Endothelial cell of umbilical vein (primary cell): ENCODE measurements at regions not wholly inside any gene's neighbourhood (a gene's known extent, or its start where the extent isn't known, plus 50 kb on each side); places are given as distances from the start of the nearest gene placed in this dataset.

Experiments used
- BruUV-seq: library from RNA; stranded (reverse); fragments of 400-500 nt; replicated peaks from 2 replicates; lab custom pipeline; 2021; lab: Mats Ljungman, UMichigan
- CTCF ChIA-PET: fragments of 300-600, 350-600 bp; sonication (Branson Sonifier 250); formaldehyde crosslinking; loops from one replicate; lab custom pipeline; 2021; ENCODE audit warnings: antibody characterized with exemption, inconsistent platforms; lab: Charles Lee
- POLR2A ChIA-PET: fragments of 300-600, 350-600 bp; sonication (Branson Sonifier 250); formaldehyde crosslinking; loops from one replicate; lab custom pipeline; 2021; ENCODE audit warnings: antibody characterized with exemption, inconsistent platforms; lab: Charles Lee
- DNase-seq: peaks from one replicate; pipeline ENCODE4 v3.0.0-alpha.2; 2011; ENCODE audit warnings: low read depth, low spot score
- FAIRE-seq: peaks from 2 replicates; lab custom pipeline; 2011; peaks lifted over from hg19 to GRCh38; lab: Jason Lieb, UNC
- H2AFZ ChIP-seq: 2 replicates; pipeline ENCODE4 v1.6.0; 2012; ENCODE audit warnings: low read depth, low read length, control low read depth, inconsistent platforms
- H3K27ac ChIP-seq: 2 replicates; pipeline ENCODE4 v1.5.1; 2011; ENCODE audit warnings: low read depth, mild to moderate bottlenecking, control low read depth, low read length, moderate library complexity; ENCODE audit not compliant: insufficient read depth
- H3K27me3 ChIP-seq, 2 experiments: 2 replicates each; pipeline versions ENCODE4 v1.6.0 to v1.6.1; 2011; ENCODE audit warnings: low read length in 2 of 2, mixed read lengths in 1 of 2; ENCODE audit not compliant: control insufficient read depth in 2 of 2, insufficient read depth in 2 of 2
- H3K36me3 ChIP-seq, 2 experiments: 2 replicates in 1 of 2; 3 replicates in 1 of 2; pipeline ENCODE4 v1.5.1; 2011; ENCODE audit warnings: low read length in 2 of 2, mild to moderate bottlenecking in 1 of 2, moderate library complexity in 1 of 2; ENCODE audit not compliant: control insufficient read depth in 2 of 2, insufficient read depth in 2 of 2; ENCODE audit errors: extremely low read depth in 1 of 2
- H3K4me1 ChIP-seq: 3 replicates; pipeline ENCODE4 v1.5.1; 2011; ENCODE audit warnings: mild to moderate bottlenecking, low read length; ENCODE audit not compliant: control insufficient read depth, insufficient read depth; ENCODE audit errors: extremely low read depth
- H3K4me2 ChIP-seq: 2 replicates; pipeline ENCODE4 v1.6.1; 2011; ENCODE audit warnings: low read length, control low read depth, mixed read lengths; ENCODE audit not compliant: insufficient read depth
- H3K4me3 ChIP-seq, 3 experiments: fragments of 200-600 bp in 1 of 3; sonication (generic), shearing (Covaris generic) in 1 of 3; replicated peaks in 1 of 3; 2 replicates each; pipeline ENCODE4 v1.5.1; 2011 to 2016; ENCODE audit warnings: control low read depth in 3 of 3, low read length in 3 of 3, mild to moderate bottlenecking in 2 of 3, inconsistent platforms in 1 of 3, low read depth in 1 of 3, moderate library complexity in 1 of 3; ENCODE audit not compliant: insufficient read depth in 1 of 3
- H3K79me2 ChIP-seq: 2 replicates; pipeline ENCODE4 v1.6.0; 2012; ENCODE audit warnings: low read length, inconsistent platforms; ENCODE audit not compliant: control insufficient read depth, insufficient read depth
- H3K9ac ChIP-seq: replicated peaks from 2 replicates; pipeline ENCODE3; 2011; ENCODE audit warnings: low read length, control low read depth; ENCODE audit not compliant: insufficient read depth; ENCODE audit errors: extremely low read depth
- H3K9me1 ChIP-seq: replicated peaks from 3 replicates; pipeline ENCODE4 v1.6.0; 2011; ENCODE audit warnings: mild to moderate bottlenecking, low read length; ENCODE audit not compliant: control insufficient read depth, insufficient read depth; ENCODE audit errors: extremely low read depth
- H3K9me3 ChIP-seq: replicated peaks from 2 replicates; pipeline ENCODE4 v1.5.1; 2012; ENCODE audit warnings: low read length, inconsistent platforms; ENCODE audit not compliant: control insufficient read depth, insufficient read depth
- H4K20me1 ChIP-seq: replicated peaks from 2 replicates; pipeline ENCODE3; 2011; ENCODE audit warnings: mild to moderate bottlenecking, low read length; ENCODE audit not compliant: control insufficient read depth, insufficient read depth; ENCODE audit errors: extremely low read depth
- EZH2 ChIP-seq: IDR thresholded peaks from 2 replicates; pipeline ENCODE4 v1.6.1; 2012; ENCODE audit warnings: borderline replicate concordance, low read depth, mild to moderate bottlenecking, moderate library complexity, low read length, inconsistent platforms; ENCODE audit not compliant: severe bottlenecking
- GATA2 ChIP-seq: IDR thresholded peaks from 2 replicates; pipeline ENCODE4 v1.7.0; 2011; ENCODE audit warnings: low read depth, mild to moderate bottlenecking, moderate library complexity, mixed read lengths, low read length; ENCODE audit not compliant: insufficient read length, insufficient read depth
- MYC ChIP-seq: IDR thresholded peaks from one replicate; pipeline ENCODE4 v1.6.1; 2011; ENCODE audit warnings: mild to moderate bottlenecking, low read depth, low read length
- POLR2A ChIP-seq: IDR thresholded peaks from 2 replicates; pipeline ENCODE4 v1.6.1; 2012; ENCODE audit warnings: low read depth, mild to moderate bottlenecking, control low read depth, low read length
- POLR2AphosphoS5 ChIP-seq: IDR thresholded peaks from 2 replicates; pipeline ENCODE4 v1.6.1; 2012; ENCODE audit warnings: low read depth, mild to moderate bottlenecking, control low read depth, low read length, moderate library complexity; ENCODE audit not compliant: insufficient read depth
- dilution Hi-C: fragments of 300-500 bp; cut with MboI; formaldehyde crosslinking; loops from one replicate; pipeline ENCODE4 v1.15.0; 2019; ENCODE audit warnings: low sequenced_read_pairs; ENCODE audit not compliant: extremely low pct_ligation_motif_present
- intact Hi-C: fragments of 100-400 bp; cut with micrococcal nuclease; formaldehyde crosslinking; loops from one replicate; pipeline ENCODE4 v1.10.0; 2022
- TF ChIP-seq, protein P1 (sequence below): IDR thresholded peaks from 2 replicates; pipeline ENCODE4 v1.6.1; 2011; ENCODE audit not compliant: insufficient read depth, insufficient read length
- TF ChIP-seq, protein P2 (sequence below), 2 donors: IDR thresholded peaks; 1 replicate in 1 of 2; 2 replicates in 1 of 2; pipeline ENCODE4 v1.5.1; 2011; ENCODE audit warnings: low read length in 2 of 2, mild to moderate bottlenecking in 2 of 2, moderate library complexity in 2 of 2, control low read depth in 1 of 2, inconsistent platforms in 1 of 2, low read depth in 1 of 2; ENCODE audit not compliant: insufficient read depth in 1 of 2; ENCODE audit errors: extremely low read depth in 1 of 2

DNA sequence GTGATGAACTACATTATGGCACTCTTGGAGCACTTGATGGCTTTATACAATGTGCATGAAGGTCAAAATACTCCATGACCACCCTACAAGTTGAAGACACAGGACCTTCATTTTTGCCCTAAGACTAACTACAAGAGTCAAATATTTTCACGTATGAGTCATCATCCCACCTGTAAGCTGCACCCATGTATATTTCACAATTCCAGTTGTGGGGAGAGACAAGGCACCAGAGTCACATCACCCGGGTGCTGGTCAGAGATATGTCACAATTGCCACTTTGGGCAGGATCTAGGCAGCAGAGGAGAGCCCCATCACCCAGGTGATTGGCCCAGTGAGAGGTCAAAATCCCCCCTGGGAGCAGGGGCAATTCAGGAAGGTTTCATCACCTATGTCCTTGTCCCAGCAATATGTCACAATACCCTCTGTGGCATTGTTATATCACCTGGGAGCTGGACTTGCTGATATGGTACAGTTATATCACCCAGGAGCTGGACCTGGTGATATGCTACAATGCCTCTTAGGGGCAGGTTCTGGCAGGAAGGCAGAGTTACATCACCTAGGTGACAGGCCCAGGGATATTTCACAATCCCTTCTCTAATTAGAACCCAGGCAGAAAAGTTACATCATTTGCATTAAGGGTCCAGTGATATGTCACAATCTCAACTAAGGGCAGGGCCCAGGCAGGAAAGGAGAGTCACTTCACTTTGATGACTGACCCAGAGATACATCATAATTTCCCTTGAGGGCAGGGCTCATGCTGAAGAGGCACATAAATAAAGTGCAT is 1839.2 kb downstream of the TP53TG3F start:
- intact Hi-C loops (no loop called here), dilution Hi-C loops (no loop called here)
- H3K36me3 ChIP-seq: no peaks in the 10 kb centered on the region
- H3K27me3 ChIP-seq: no peaks in the 10 kb centered on the region
- H3K9me1 ChIP-seq: no peaks in the 10 kb centered on the region
- ChIA-PET CTCF (no interaction called here), POLR2A (no interaction called here)
- H3K4me1 ChIP-seq: no peaks in the 10 kb centered on the region
- no peaks in the 10 kb centered on the region for H4K20me1 ChIP-seq
- H3K9ac ChIP-seq: no peak overlapping the region
- H3K79me2 ChIP-seq: no peaks in the 10 kb centered on the region
- no peak overlapping the region for H3K4me2 ChIP-seq
- DNase-seq (no peak), FAIRE-seq (no peak)
- H2AFZ ChIP-seq: no peak overlapping the region
- BruUV-seq: no TSS peak
- H3K27ac ChIP-seq: no peak overlapping the region
- no peak overlapping the region for H3K4me3 ChIP-seq
- TF ChIP-seq, protein P1, sequence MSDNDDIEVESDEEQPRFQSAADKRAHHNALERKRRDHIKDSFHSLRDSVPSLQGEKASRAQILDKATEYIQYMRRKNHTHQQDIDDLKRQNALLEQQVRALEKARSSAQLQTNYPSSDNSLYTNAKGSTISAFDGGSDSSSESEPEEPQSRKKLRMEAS: no peak
- TF ChIP-seq GATA2: no peak
- TF ChIP-seq, protein P2, sequence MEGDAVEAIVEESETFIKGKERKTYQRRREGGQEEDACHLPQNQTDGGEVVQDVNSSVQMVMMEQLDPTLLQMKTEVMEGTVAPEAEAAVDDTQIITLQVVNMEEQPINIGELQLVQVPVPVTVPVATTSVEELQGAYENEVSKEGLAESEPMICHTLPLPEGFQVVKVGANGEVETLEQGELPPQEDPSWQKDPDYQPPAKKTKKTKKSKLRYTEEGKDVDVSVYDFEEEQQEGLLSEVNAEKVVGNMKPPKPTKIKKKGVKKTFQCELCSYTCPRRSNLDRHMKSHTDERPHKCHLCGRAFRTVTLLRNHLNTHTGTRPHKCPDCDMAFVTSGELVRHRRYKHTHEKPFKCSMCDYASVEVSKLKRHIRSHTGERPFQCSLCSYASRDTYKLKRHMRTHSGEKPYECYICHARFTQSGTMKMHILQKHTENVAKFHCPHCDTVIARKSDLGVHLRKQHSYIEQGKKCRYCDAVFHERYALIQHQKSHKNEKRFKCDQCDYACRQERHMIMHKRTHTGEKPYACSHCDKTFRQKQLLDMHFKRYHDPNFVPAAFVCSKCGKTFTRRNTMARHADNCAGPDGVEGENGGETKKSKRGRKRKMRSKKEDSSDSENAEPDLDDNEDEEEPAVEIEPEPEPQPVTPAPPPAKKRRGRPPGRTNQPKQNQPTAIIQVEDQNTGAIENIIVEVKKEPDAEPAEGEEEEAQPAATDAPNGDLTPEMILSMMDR (IDR thresholded peaks at IDR 0.05; ENCODE audit: extremely low read depth in 1 of 2, insufficient read depth in 1 of 2, low read depth in 1 of 2, low read length in 2 of 2): no peak
- TF ChIP-seq EZH2: no peak
- TF ChIP-seq POLR2A: no peak
- no peak for TF ChIP-seq POLR2AphosphoS5
- no peak for TF ChIP-seq MYC
- H3K9me3 ChIP-seq: peaks cover 8% of the 10 kb centered on the region
